Cardiac fibroblast (primary cell): ENCODE measurements at regions not wholly inside any gene's neighbourhood (a gene's known extent, or its start where the extent isn't known, plus 50 kb on each side); places are given as distances from the start of the nearest gene placed in this dataset.

Source experiments
- DNase-seq, 2 donors: peaks; one replicate each; pipeline versions ENCODE4 v3.0.0 to v3.0.0-alpha.2; 2010; ENCODE audit warnings: low read depth in 2 of 2
- H3K4me3 ChIP-seq, 2 donors: replicated peaks in 1 of 2; 1 replicate in 1 of 2; 2 replicates in 1 of 2; pipeline ENCODE4 v1.5.1; 2011; ENCODE audit warnings: low read depth in 2 of 2, low read length in 2 of 2, mild to moderate bottlenecking in 2 of 2, moderate library complexity in 1 of 2
- TF ChIP-seq, protein P1 (sequence below): IDR thresholded peaks from one replicate; pipeline ENCODE4 v1.5.1; 2011; ENCODE audit warnings: low read depth, mild to moderate bottlenecking, low read length, inconsistent platforms

DNA sequence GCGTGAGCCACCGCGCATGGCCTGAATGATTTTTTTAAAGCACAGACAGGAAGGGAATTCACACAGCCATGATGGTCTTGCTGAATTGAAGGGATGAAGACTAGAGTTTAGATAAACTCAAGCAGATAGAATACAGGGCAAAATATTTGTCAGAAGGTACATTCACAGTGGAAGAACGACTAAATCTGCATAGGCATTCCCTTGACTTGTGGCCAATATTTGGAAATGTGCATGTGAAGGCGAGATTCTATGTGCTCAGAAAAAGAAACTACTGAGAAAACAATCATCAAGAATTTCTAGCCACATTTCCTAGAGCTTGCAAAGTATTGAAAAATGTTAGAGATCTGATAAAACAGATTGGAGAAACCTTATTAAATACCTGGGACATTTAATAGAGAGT lies 1166.2 kb downstream of the DNAJB9 start:
- DNase-seq: no peak
- TF ChIP-seq, protein P1, sequence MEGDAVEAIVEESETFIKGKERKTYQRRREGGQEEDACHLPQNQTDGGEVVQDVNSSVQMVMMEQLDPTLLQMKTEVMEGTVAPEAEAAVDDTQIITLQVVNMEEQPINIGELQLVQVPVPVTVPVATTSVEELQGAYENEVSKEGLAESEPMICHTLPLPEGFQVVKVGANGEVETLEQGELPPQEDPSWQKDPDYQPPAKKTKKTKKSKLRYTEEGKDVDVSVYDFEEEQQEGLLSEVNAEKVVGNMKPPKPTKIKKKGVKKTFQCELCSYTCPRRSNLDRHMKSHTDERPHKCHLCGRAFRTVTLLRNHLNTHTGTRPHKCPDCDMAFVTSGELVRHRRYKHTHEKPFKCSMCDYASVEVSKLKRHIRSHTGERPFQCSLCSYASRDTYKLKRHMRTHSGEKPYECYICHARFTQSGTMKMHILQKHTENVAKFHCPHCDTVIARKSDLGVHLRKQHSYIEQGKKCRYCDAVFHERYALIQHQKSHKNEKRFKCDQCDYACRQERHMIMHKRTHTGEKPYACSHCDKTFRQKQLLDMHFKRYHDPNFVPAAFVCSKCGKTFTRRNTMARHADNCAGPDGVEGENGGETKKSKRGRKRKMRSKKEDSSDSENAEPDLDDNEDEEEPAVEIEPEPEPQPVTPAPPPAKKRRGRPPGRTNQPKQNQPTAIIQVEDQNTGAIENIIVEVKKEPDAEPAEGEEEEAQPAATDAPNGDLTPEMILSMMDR: no peak
- H3K4me3 ChIP-seq: no peak overlapping the region

DNA sequence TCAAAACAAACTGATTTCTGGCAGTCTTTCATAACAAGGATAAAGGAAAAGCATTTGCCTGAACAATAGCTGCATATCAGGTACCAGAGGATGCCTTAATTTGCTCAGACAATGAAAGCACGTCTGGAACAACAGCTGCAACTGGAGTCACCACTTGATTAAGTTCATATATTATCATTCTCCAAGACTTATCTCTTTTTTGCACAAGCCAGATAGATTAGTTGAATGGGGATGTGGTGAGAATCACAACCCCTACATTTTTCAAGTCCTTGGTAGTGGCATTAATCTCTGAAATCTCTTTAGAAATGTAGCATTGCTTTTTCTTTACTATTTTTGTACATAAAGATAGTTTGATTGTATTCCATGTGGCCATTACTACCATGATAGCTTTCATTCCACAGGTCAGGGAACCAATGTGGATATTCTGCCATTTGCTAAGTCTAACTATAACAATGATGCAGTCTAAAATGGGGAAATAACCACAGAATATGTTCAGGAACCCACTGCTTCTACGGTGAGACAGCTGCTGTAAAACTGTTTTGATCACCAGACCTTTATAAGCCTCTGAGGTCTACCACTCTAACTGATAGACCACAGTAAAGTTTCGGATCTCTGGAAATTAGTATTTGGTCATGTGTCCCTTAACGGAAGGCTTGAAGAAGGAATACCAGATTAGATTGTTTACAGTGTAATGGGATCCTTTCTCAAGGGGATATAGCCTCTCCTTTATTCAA lies 1176.2 kb downstream of the DNAJB9 start:
- H3K4me3 ChIP-seq: no peak overlapping the region
- no peak for DNase-seq
- TF ChIP-seq, protein P1: no peak

DNA sequence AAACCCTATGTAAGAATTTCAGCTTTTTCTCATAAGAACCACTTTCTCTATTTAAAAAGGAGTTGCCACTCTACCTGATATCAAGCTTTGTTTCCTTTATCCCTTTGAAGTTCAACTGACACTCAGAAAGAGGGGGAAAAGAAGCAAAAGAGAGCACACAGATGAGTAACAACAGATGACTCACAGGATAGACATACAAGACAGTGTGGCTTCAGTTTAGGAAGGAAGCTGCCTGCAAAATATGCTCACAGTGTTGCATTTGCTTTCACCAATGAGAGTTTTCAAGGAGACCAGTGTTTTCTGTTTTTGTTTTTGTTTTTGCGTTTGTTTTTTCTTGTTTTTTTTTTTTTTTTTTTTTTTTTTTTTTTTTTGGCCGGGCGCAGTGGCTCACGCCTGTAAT lies 1181.6 kb downstream of the DNAJB9 start:
- peak in 1 of 2 donors; percentile 1 for DNase-seq
- H3K4me3 ChIP-seq: no peak overlapping the region

DNA sequence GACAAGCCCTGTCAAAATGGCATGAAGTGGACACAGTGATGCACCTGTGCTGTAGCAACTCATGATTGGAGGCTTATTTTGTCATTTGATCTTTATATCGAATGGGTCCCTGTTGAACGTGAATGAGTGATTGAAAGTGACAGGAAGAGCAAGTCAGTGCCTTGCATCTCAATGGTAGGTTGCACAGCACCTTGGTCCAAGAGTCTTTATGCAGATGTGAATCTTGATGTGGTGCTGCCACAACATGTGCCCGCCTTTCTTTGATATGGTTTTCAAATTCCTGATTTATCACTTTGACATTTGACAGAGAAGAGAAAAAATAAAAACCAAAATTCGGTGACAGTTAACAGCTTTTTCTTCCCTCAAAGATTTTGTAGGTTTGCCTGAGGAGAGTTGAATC lies 1182.4 kb downstream of the DNAJB9 start:
- no peak for DNase-seq
- H3K4me3 ChIP-seq: no peak overlapping the region
- TF ChIP-seq, protein P1: no peak

More for the DNA sequence above, 1181.6 kb downstream of the DNAJB9 start:
- TF ChIP-seq, protein P1: no peak

DNA sequence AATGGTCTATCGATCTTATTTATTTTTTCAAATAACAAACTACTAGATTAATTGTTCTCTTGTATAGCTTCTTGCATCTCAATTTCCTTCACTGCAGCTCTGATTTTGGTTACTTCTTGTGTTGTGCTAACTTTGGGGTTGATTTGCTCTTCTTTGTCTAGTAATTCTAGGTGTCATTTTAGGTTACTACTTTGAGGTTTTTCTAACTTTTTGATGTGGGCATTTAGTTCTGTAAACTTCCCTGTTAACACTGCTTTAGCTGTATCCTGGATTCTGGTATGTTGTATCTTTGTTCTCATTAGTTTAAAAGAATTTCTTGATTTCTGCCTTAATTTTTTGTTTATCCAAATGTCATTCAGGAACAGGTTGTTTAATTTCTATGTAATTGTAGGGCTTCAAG lies 1188.0 kb downstream of the DNAJB9 start:
- TF ChIP-seq, protein P1: no peak
- DNase-seq: no peak
- H3K4me3 ChIP-seq: no peak overlapping the region

DNA sequence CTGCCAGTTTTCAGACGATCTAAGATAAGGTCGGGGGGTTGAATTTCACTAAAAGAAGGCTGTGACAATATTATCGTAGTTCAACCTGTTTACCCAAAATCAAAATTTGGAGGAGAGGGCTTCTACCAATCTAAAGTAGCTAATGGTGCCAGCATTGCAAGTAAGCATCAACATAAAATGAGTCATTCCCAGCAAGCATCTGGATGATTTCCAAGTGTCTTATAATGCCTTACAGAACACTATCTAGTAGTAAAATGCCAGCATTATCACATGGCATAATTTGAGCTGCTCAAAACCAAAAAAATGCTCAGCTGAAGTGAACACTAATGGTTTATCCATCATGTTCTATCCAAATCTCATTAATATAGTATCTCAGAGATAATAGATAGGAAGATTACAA lies 1193.9 kb downstream of the DNAJB9 start:
- TF ChIP-seq, protein P1: no peak

DNA sequence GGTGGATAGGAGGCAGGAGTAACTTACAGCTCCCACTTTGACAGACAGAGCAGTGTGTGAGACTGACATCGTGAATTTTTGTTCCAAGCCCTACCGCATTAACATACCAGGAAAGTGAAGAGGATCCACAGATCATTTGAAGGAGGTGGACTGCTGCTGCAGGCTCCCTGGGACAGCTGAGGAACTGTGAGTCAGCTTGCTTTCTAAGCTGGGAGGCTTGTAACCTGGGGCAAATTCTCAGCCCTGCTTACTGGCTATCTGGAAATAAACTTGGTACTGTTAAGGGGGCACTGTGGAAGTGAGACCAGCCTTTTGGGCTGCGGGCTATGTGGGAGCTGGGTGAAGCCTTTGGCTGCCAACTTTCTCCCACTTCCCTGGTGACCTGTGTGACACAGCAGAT lies 1202.5 kb downstream of the DNAJB9 start:
- H3K4me3 ChIP-seq: no peak overlapping the region
- TF ChIP-seq, protein P1: no peak
- DNase-seq: no peak

More for the DNA sequence above, 1193.9 kb downstream of the DNAJB9 start:
- peak in 1 of 2 donors; percentile 1 for DNase-seq
- H3K4me3 ChIP-seq: no peak overlapping the region
